Panc1 (cell line): ENCODE measurements at regions not wholly inside any gene's neighbourhood (a gene's known extent, or its start where the extent isn't known, plus 50 kb on each side); places are given as distances from the start of the nearest gene placed in this dataset.

Experiments used
- POLR2AphosphoS5 ChIP-seq: IDR thresholded peaks from 2 replicates; pipeline ENCODE4 v1.6.1; 2012; ENCODE audit warnings: mild to moderate bottlenecking, low read depth, low read length, moderate library complexity
- REST ChIP-seq, 2 experiments: IDR thresholded peaks; 2 replicates each; pipeline ENCODE4 v1.6.1; 2011 to 2012; ENCODE audit warnings: low read depth in 2 of 2, control low read depth in 1 of 2, low read length in 1 of 2, mild to moderate bottlenecking in 1 of 2, moderate library complexity in 1 of 2; ENCODE audit not compliant: insufficient read depth in 1 of 2
- SIN3A ChIP-seq: IDR thresholded peaks from 2 replicates; pipeline ENCODE4 v1.6.1; 2012; ENCODE audit warnings: low read depth, mild to moderate bottlenecking, low read length, moderate library complexity, borderline replicate concordance; ENCODE audit not compliant: insufficient read depth
- TCF7L2 ChIP-seq: IDR thresholded peaks from 2 replicates; pipeline ENCODE4 v1.6.1; 2011; ENCODE audit warnings: mild to moderate bottlenecking, low read depth, low read length, inconsistent platforms
- TF ChIP-seq, protein P1 (sequence below): fragments of 450-650 bp; IDR thresholded peaks from 2 replicates; pipeline ENCODE4 v1.5.1; 2017; ENCODE audit warnings: mild to moderate bottlenecking

DNA sequence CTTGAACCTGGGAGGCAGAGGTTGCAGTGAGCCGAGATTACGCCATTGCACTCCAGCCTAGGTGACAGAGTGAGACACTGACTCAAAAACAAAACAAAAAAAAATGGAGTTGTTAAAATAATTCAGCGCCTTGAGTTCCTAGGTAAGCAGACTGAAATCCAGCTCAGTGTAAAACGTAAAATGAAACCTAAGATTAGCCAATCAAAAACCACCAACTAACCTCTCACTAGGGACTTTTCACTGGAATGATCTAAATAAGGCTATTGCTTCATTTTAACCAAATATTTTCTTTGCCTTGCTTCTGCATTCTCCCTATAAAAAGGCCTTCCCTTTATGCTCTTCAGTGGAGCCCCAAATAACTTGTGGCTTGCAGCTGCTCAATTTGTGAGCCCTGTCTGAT lies 91.6 kb upstream of the HIF1A start:
- TF ChIP-seq, protein P1, sequence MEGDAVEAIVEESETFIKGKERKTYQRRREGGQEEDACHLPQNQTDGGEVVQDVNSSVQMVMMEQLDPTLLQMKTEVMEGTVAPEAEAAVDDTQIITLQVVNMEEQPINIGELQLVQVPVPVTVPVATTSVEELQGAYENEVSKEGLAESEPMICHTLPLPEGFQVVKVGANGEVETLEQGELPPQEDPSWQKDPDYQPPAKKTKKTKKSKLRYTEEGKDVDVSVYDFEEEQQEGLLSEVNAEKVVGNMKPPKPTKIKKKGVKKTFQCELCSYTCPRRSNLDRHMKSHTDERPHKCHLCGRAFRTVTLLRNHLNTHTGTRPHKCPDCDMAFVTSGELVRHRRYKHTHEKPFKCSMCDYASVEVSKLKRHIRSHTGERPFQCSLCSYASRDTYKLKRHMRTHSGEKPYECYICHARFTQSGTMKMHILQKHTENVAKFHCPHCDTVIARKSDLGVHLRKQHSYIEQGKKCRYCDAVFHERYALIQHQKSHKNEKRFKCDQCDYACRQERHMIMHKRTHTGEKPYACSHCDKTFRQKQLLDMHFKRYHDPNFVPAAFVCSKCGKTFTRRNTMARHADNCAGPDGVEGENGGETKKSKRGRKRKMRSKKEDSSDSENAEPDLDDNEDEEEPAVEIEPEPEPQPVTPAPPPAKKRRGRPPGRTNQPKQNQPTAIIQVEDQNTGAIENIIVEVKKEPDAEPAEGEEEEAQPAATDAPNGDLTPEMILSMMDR: no peak
- TF ChIP-seq POLR2AphosphoS5: no peak
- TF ChIP-seq SIN3A: no peak
- no peak for TF ChIP-seq REST (IDR thresholded peaks at IDR 0.05; ENCODE audit: insufficient read depth in 1 of 2, low read depth in 2 of 2, low read length in 1 of 2)
- TF ChIP-seq TCF7L2: no peak
